ENCODE measurements at regions not wholly inside any gene's neighbourhood (a gene's known extent, or its start where the extent isn't known, plus 50 kb on each side); places are given as distances from the start of the nearest gene placed in this dataset.

DNA sequence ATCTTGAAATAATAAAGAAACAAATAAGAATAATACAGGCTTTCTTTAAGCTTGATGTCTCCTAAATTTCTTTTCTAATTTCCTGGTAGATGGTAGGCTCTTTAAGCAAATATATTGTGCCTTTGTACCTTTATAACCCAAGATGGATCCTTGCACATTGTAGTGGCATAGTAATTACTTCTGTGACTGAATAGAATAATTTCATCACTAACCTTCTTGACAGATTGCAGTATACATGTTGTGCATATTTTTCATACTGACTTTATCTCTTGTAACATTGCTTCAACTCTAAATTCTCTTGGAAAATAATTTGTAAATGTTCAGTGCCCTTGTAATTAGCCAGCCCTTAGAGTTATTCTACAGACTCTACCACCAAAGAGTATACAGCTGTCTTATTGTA is 1433.8 kb upstream of the GBE1 start:
- TF ChIP-seq, protein P1, sequence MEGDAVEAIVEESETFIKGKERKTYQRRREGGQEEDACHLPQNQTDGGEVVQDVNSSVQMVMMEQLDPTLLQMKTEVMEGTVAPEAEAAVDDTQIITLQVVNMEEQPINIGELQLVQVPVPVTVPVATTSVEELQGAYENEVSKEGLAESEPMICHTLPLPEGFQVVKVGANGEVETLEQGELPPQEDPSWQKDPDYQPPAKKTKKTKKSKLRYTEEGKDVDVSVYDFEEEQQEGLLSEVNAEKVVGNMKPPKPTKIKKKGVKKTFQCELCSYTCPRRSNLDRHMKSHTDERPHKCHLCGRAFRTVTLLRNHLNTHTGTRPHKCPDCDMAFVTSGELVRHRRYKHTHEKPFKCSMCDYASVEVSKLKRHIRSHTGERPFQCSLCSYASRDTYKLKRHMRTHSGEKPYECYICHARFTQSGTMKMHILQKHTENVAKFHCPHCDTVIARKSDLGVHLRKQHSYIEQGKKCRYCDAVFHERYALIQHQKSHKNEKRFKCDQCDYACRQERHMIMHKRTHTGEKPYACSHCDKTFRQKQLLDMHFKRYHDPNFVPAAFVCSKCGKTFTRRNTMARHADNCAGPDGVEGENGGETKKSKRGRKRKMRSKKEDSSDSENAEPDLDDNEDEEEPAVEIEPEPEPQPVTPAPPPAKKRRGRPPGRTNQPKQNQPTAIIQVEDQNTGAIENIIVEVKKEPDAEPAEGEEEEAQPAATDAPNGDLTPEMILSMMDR (IDR thresholded peaks at IDR 0.05; ENCODE audit: low read depth, low read length, poor library complexity, severe bottlenecking) = no peak
- no peak for TF ChIP-seq EZH2phosphoT487 (IDR thresholded peaks at IDR 0.05; ENCODE audit: borderline replicate concordance, low read length)
